GM12878 (cell line): ENCODE measurements at regions not wholly inside any gene's neighbourhood (a gene's known extent, or its start where the extent isn't known, plus 50 kb on each side); places are given as distances from the start of the nearest gene placed in this dataset.

Source experiments
- CHD1 ChIP-seq: IDR thresholded peaks from 2 replicates; pipeline ENCODE4 v1.6.1; 2012; ENCODE audit warnings: low read depth, low read length, improper control_type of control experiment
- CTCF ChIP-seq, 3 experiments: IDR thresholded peaks in 2 of 3; conservative IDR thresholded peaks in 1 of 3; 2 replicates each; pipeline ENCODE4 v1.5.1; 2011; ENCODE audit warnings: low read depth in 3 of 3, low read length in 3 of 3, mild to moderate bottlenecking in 3 of 3, control low read depth in 2 of 3, moderate library complexity in 2 of 3, inconsistent platforms in 1 of 3, mixed read lengths in 1 of 3; ENCODE audit not compliant: control insufficient read depth in 2 of 3, insufficient read depth in 1 of 3; ENCODE audit errors: extremely low read depth in 1 of 3
- EP300 ChIP-seq, 2 experiments: fragments of 150-350 bp in 1 of 2; IDR thresholded peaks; 2 replicates each; pipeline ENCODE4 v1.6.1; 2011 to 2012; ENCODE audit warnings: low read depth in 2 of 2, low read length in 2 of 2, borderline replicate concordance in 1 of 2, improper control_type of control experiment in 1 of 2, inconsistent platforms in 1 of 2; ENCODE audit not compliant: control insufficient read depth in 1 of 2
- NFXL1 ChIP-seq: fragments of 450-650 bp; IDR thresholded peaks from 2 replicates; pipeline ENCODE4 v1.6.1; 2017; ENCODE audit warnings: antibody characterized with exemption, mild to moderate bottlenecking, borderline replicate concordance
- NRF1 ChIP-seq: conservative IDR thresholded peaks from 2 replicates; pipeline ENCODE4 v1.6.1; 2011; ENCODE audit warnings: mild to moderate bottlenecking, low read depth, low read length, improper control_type of control experiment
- SIN3A ChIP-seq: IDR thresholded peaks from 2 replicates; pipeline ENCODE4 v1.6.1; 2012; ENCODE audit warnings: low read depth, low read length, improper control_type of control experiment
- SP1 ChIP-seq: IDR thresholded peaks from one replicate; pipeline ENCODE4 v1.6.1; 2011; ENCODE audit warnings: low read depth, low read length
- TAF1 ChIP-seq: IDR thresholded peaks from 2 replicates; pipeline ENCODE4 v1.6.1; 2011; ENCODE audit warnings: mild to moderate bottlenecking, low read depth, low read length, borderline replicate concordance
- YBX1 ChIP-seq: fragments of 450-650 bp; IDR thresholded peaks from 2 replicates; pipeline ENCODE4 v1.6.1; 2016; ENCODE audit warnings: antibody characterized with exemption
- ZSCAN29 ChIP-seq: fragments of 450-650 bp; IDR thresholded peaks from 2 replicates; pipeline ENCODE4 v1.6.1; 2017; ENCODE audit warnings: mild to moderate bottlenecking, moderate library complexity
- TF ChIP-seq, protein P1 (sequence below): fragments of 450-650 bp; IDR thresholded peaks from 2 replicates; pipeline ENCODE4 v1.6.1; 2016; ENCODE audit warnings: mild to moderate bottlenecking

GRCh38 chr5:53241572-53241971 is 132.0 kb upstream of the MOCS2 start:
- TF ChIP-seq ZSCAN29 (no peak), NRF1 (no peak), CHD1 (no peak), EP300 (IDR thresholded peaks at IDR 0.05; ENCODE audit: borderline replicate concordance in 1 of 2, control insufficient read depth in 1 of 2, low read depth in 2 of 2, low read length in 2 of 2) (no peak), SP1 (no peak), SIN3A (no peak), CTCF (IDR thresholded peaks at IDR 0.05 in 2 of 3, conservative IDR thresholded peaks at IDR 0.05 in 1 of 3; ENCODE audit: control insufficient read depth in 2 of 3, extremely low read depth in 1 of 3, insufficient read depth in 1 of 3, low read depth in 3 of 3, low read length in 3 of 3) (no peak), NFXL1 (no peak), TAF1 (no peak), YBX1 (no peak)
- TF ChIP-seq, protein P1, sequence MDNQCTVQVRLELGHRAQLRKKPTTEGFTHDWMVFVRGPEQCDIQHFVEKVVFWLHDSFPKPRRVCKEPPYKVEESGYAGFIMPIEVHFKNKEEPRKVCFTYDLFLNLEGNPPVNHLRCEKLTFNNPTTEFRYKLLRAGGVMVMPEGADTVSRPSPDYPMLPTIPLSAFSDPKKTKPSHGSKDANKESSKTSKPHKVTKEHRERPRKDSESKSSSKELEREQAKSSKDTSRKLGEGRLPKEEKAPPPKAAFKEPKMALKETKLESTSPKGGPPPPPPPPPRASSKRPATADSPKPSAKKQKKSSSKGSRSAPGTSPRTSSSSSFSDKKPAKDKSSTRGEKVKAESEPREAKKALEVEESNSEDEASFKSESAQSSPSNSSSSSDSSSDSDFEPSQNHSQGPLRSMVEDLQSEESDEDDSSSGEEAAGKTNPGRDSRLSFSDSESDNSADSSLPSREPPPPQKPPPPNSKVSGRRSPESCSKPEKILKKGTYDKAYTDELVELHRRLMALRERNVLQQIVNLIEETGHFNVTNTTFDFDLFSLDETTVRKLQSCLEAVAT = no peak
